ENCODE measurements at regions not wholly inside any gene's neighbourhood (a gene's known extent, or its start where the extent isn't known, plus 50 kb on each side); places are given as distances from the start of the nearest gene placed in this dataset.

- no peak for TF ChIP-seq CTCF (IDR thresholded peaks at IDR 0.05)
- H3K27ac ChIP-seq = peak overlapping the region in 1 of 2 donors; percentile 26
Measured at GRCh38 chr6:140857739-140858380, 1274.9 kb upstream of the GJE1 start.

GRCh38 chr6:140855520-140855919, 1277.2 kb upstream of the GJE1 start:
- no peak overlapping the region for H3K27ac ChIP-seq
- H3K4me1 ChIP-seq = peaks cover 0 to 14% of the 10 kb centered on the region in 2 donors
- H3K36me3 ChIP-seq = no peaks in the 10 kb centered on the region
- no peak for TF ChIP-seq CTCF (IDR thresholded peaks at IDR 0.05)
- H3K9me3 ChIP-seq = no peaks in the 10 kb centered on the region
- DNase-seq (ENCODE audit: low spot score) = no peak
- H3K4me3 ChIP-seq = no peak overlapping the region
- H3K27me3 ChIP-seq = no peaks in the 10 kb centered on the region

More at GRCh38 chr6:140857739-140858380, 1274.9 kb upstream of the GJE1 start:
- no peak for DNase-seq (ENCODE audit: low spot score)
- H3K36me3 ChIP-seq = no peaks in the 10 kb centered on the region
- no peaks in the 10 kb centered on the region for H3K9me3 ChIP-seq
- peaks cover 0 to 14% of the 10 kb centered on the region in 2 donors for H3K4me1 ChIP-seq
- H3K27me3 ChIP-seq = no peaks in the 10 kb centered on the region
- no peak overlapping the region for H3K4me3 ChIP-seq

- Histone ChIP-seq H3K9me3 (no peaks in the 10 kb centered on the region), H3K27me3 (no peaks in the 10 kb centered on the region), H3K4me3 (no peak overlapping the region), H3K27ac (peak overlapping the region in 1 of 2 donors; percentile 5), H3K4me1 (peaks cover 0 to 14% of the 10 kb centered on the region in 2 donors), H3K36me3 (no peaks in the 10 kb centered on the region)
- no peak for TF ChIP-seq CTCF (IDR thresholded peaks at IDR 0.05)
- DNase-seq (ENCODE audit: low spot score) = no peak
Measured at GRCh38 chr6:140854318-140854717, 1278.4 kb upstream of the GJE1 start.

GRCh38 chr6:140850438-140850837, 1282.3 kb upstream of the GJE1 start:
- DNase-seq (ENCODE audit: low spot score) = no peak
- H3K36me3 ChIP-seq = no peaks in the 10 kb centered on the region
- H3K4me3 ChIP-seq = no peak overlapping the region
- no peak for TF ChIP-seq CTCF (IDR thresholded peaks at IDR 0.05)
- no peaks in the 10 kb centered on the region for H3K27me3 ChIP-seq
- no peak overlapping the region for H3K27ac ChIP-seq
- H3K9me3 ChIP-seq = no peaks in the 10 kb centered on the region
- H3K4me1 ChIP-seq = no peaks in the 10 kb centered on the region

- Histone ChIP-seq H3K27ac (no peak overlapping the region), H3K9me3 (no peaks in the 10 kb centered on the region), H3K36me3 (no peaks in the 10 kb centered on the region), H3K27me3 (no peaks in the 10 kb centered on the region), H3K4me1 (no peaks in the 10 kb centered on the region), H3K4me3 (no peak overlapping the region)
- no peak for DNase-seq (ENCODE audit: low spot score)
- no peak for TF ChIP-seq CTCF (IDR thresholded peaks at IDR 0.05)
Measured at GRCh38 chr6:140849456-140849855, 1283.3 kb upstream of the GJE1 start.

GRCh38 chr6:140847262-140847645, 1285.5 kb upstream of the GJE1 start:
- Histone ChIP-seq H3K4me1 (no peaks in the 10 kb centered on the region), H3K27ac (no peak overlapping the region), H3K4me3 (no peak overlapping the region), H3K27me3 (no peaks in the 10 kb centered on the region), H3K36me3 (no peaks in the 10 kb centered on the region), H3K9me3 (no peaks in the 10 kb centered on the region)
- no peak for DNase-seq (ENCODE audit: low spot score)
- TF ChIP-seq CTCF (IDR thresholded peaks at IDR 0.05) = no peak

Data from right atrium auricular region (tissue), 2 donors.